Sigmoid colon (tissue), 4 donors: ENCODE measurements at regions not wholly inside any gene's neighbourhood (a gene's known extent, or its start where the extent isn't known, plus 50 kb on each side); places are given as distances from the start of the nearest gene placed in this dataset.

Experiments
- EP300 ChIP-seq, 4 donors: sonication (generic); formaldehyde crosslinking; IDR thresholded peaks; one replicate each; pipeline ENCODE4 v1.6.1; 2017; ENCODE audit warnings: antibody characterized with exemption in 4 of 4
- POLR2A ChIP-seq, 2 donors: fragments of 450-650 bp; IDR thresholded peaks; one replicate each; pipeline ENCODE4 v1.6.1; 2016; ENCODE audit warnings: antibody characterized with exemption in 2 of 2, mild to moderate bottlenecking in 2 of 2, moderate library complexity in 2 of 2
- POLR2AphosphoS5 ChIP-seq, 4 donors: sonication (generic); formaldehyde crosslinking; IDR thresholded peaks; one replicate each; pipeline ENCODE4 v1.6.1; 2017; ENCODE audit warnings: antibody characterized with exemption in 4 of 4
- TF ChIP-seq, protein P1 (sequence below), 4 experiments: fragments of 450-650 bp in 3 of 4; fragments of 200-600 bp in 1 of 4; IDR thresholded peaks; one replicate each; pipeline ENCODE4 v1.5.1; 2016 to 2019; ENCODE audit warnings: antibody characterized with exemption in 4 of 4, mild to moderate bottlenecking in 3 of 4, moderate library complexity in 2 of 4

DNA sequence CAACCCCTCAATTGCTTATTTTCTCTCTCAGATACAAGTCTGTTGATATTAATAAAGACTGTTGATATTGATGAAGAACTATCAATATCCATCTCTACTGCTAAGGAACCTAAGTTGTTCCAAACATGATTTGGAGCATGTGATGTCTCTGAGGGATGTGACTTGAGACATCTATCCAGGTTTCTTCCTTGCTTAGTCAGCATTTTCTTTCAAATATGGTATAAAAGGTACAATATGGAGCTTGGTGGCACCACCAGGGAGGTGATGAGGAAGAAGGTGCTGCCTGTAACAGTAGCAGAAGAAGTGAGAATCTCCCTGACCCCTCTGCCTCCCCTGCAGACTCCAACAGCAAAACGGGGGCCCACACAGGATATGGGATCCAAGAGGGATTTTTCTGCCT, 329.0 kb downstream of the MAF start:
- TF ChIP-seq, protein P1, sequence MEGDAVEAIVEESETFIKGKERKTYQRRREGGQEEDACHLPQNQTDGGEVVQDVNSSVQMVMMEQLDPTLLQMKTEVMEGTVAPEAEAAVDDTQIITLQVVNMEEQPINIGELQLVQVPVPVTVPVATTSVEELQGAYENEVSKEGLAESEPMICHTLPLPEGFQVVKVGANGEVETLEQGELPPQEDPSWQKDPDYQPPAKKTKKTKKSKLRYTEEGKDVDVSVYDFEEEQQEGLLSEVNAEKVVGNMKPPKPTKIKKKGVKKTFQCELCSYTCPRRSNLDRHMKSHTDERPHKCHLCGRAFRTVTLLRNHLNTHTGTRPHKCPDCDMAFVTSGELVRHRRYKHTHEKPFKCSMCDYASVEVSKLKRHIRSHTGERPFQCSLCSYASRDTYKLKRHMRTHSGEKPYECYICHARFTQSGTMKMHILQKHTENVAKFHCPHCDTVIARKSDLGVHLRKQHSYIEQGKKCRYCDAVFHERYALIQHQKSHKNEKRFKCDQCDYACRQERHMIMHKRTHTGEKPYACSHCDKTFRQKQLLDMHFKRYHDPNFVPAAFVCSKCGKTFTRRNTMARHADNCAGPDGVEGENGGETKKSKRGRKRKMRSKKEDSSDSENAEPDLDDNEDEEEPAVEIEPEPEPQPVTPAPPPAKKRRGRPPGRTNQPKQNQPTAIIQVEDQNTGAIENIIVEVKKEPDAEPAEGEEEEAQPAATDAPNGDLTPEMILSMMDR (IDR thresholded peaks at IDR 0.05), result no peak
- TF ChIP-seq POLR2A (IDR thresholded peaks at IDR 0.05) (no peak), EP300 (IDR thresholded peaks at IDR 0.05) (no peak), POLR2AphosphoS5 (IDR thresholded peaks at IDR 0.05) (no peak)
